ENCODE measurements at regions not wholly inside any gene's neighbourhood (a gene's known extent, or its start where the extent isn't known, plus 50 kb on each side); places are given as distances from the start of the nearest gene placed in this dataset.

DNA sequence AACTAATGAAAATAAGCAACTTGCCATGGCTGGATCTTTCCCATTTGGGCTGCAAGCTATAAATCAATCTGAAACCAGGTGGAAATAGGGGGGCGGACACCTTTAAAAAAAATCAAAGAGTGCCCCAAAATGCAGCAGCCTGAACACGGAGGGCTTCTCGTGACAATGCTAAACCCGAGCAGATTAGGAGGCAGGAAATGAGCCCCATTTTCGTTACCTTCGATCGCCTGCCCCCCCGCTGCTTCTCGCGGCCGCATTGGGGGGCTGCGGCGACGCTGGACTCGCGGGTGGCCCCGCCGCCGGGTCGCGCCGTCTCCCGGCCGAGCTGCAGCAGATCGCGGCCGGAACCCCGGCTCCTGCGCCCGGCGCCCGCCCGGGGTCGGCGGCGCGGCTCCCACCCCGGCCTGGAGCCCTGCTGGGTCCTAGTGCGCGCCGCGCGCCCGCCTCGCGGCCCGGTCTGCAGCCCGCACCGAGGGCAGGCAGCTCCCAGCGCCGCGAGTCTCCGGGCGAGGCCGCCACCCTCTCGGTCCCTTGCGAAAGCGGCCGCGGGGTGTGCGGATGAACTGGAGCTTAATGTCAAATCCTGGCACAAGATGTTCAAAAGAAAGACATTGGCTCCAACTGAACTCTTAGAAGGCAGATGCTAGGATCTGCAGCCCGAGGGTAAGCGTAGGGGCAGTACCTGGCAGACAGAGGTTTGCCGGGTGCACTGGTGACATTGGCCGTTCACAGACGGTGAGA lies 201.9 kb upstream of the FOXN3 start:
- TF ChIP-seq, protein P1, sequence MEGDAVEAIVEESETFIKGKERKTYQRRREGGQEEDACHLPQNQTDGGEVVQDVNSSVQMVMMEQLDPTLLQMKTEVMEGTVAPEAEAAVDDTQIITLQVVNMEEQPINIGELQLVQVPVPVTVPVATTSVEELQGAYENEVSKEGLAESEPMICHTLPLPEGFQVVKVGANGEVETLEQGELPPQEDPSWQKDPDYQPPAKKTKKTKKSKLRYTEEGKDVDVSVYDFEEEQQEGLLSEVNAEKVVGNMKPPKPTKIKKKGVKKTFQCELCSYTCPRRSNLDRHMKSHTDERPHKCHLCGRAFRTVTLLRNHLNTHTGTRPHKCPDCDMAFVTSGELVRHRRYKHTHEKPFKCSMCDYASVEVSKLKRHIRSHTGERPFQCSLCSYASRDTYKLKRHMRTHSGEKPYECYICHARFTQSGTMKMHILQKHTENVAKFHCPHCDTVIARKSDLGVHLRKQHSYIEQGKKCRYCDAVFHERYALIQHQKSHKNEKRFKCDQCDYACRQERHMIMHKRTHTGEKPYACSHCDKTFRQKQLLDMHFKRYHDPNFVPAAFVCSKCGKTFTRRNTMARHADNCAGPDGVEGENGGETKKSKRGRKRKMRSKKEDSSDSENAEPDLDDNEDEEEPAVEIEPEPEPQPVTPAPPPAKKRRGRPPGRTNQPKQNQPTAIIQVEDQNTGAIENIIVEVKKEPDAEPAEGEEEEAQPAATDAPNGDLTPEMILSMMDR (IDR thresholded peaks at IDR 0.05) = no peak
- TF ChIP-seq EZH2 (IDR thresholded peaks at IDR 0.05; ENCODE audit: borderline replicate concordance, insufficient read depth, low read depth, low read length, poor library complexity, severe bottlenecking) = no peak

Measured in B cell (primary cell).